Parathyroid adenoma (tissue), 2 donors: ENCODE measurements at regions not wholly inside any gene's neighbourhood (a gene's known extent, or its start where the extent isn't known, plus 50 kb on each side); places are given as distances from the start of the nearest gene placed in this dataset.

Experiments
- H2AFZ ChIP-seq: fragments of 300-600 bp; sonication (generic); one replicate; pipeline ENCODE4 v1.7.0; 2017; ENCODE audit warnings: antibody characterized with exemption, mild to moderate bottlenecking
- H3K27ac ChIP-seq: fragments of 300-600 bp; sonication (generic); one replicate; pipeline ENCODE4 v1.7.0; 2017
- H3K27me3 ChIP-seq: fragments of 300-600 bp; sonication (generic); one replicate; pipeline ENCODE4 v1.7.0; 2017; ENCODE audit warnings: low read length; ENCODE audit not compliant: control insufficient read depth, insufficient read depth
- H3K36me3 ChIP-seq: fragments of 300-600 bp; sonication (generic); one replicate; pipeline ENCODE4 v1.7.0; 2017; ENCODE audit warnings: low read length; ENCODE audit not compliant: control insufficient read depth, insufficient read depth
- H3K4me1 ChIP-seq: fragments of 300-600 bp; sonication (generic); one replicate; pipeline ENCODE4 v1.7.0; 2017; ENCODE audit warnings: control low read depth
- H3K4me2 ChIP-seq: fragments of 300-600 bp; sonication (generic); one replicate; pipeline ENCODE4 v1.7.0; 2017; ENCODE audit warnings: low read length
- H3K4me3 ChIP-seq: fragments of 300-600 bp; sonication (generic); one replicate; pipeline ENCODE4 v1.7.0; 2017; ENCODE audit warnings: low read depth, low read length
- H3K79me2 ChIP-seq: fragments of 300-600 bp; sonication (generic); one replicate; pipeline ENCODE4 v1.7.0; 2017; ENCODE audit warnings: control low read depth
- H3K9ac ChIP-seq: fragments of 300-600 bp; sonication (generic); one replicate; pipeline ENCODE4 v1.7.0; 2017; ENCODE audit warnings: mild to moderate bottlenecking
- H3K9me3 ChIP-seq: fragments of 300-600 bp; sonication (generic); one replicate; pipeline ENCODE4 v1.7.0; 2017; ENCODE audit warnings: low read length; ENCODE audit not compliant: control insufficient read depth
- CTCF ChIP-seq: fragments of 300-600 bp; sonication (generic); IDR thresholded peaks from one replicate; pipeline ENCODE4 v1.7.0; 2017; ENCODE audit warnings: antibody characterized with exemption, mild to moderate bottlenecking
- donor health status: primary hyperparathyroidism.

- H3K9me3 ChIP-seq, result no peaks in the 10 kb centered on the region
- no peaks in the 10 kb centered on the region for H3K36me3 ChIP-seq
- H3K27me3 ChIP-seq, result peaks cover 8% of the 10 kb centered on the region
- H3K4me1 ChIP-seq, result peaks cover 8% of the 10 kb centered on the region
- H3K4me3 ChIP-seq, result peak overlapping the region; percentile 52
- H3K4me2 ChIP-seq, result peak overlapping the region; percentile 70
- H3K27ac ChIP-seq, result peak overlapping the region; percentile 61
- H2AFZ ChIP-seq, result no peak overlapping the region
- TF ChIP-seq CTCF, result no peak
- H3K79me2 ChIP-seq, result no peaks in the 10 kb centered on the region
- no peak overlapping the region for H3K9ac ChIP-seq
Measured at GRCh38 chr6:105995391-105995865, 90.7 kb upstream of the PRDM1 start.

- no peaks in the 10 kb centered on the region for H3K9me3 ChIP-seq
- peak overlapping the region; percentile 70 for H3K4me2 ChIP-seq
- peaks cover 8% of the 10 kb centered on the region for H3K27me3 ChIP-seq
- no peak for TF ChIP-seq CTCF
- H3K27ac ChIP-seq, result peak overlapping the region; percentile 61
- peak overlapping the region; percentile 52 for H3K4me3 ChIP-seq
- no peak overlapping the region for H3K9ac ChIP-seq
- no peaks in the 10 kb centered on the region for H3K79me2 ChIP-seq
- no peaks in the 10 kb centered on the region for H3K36me3 ChIP-seq
- peak overlapping the region; percentile 45 for H2AFZ ChIP-seq
- peaks cover 8% of the 10 kb centered on the region for H3K4me1 ChIP-seq
Measured at GRCh38 chr6:105994591-105995390, 91.3 kb upstream of the PRDM1 start.

GRCh38 chr6:105994118-105994590, 92.0 kb upstream of the PRDM1 start:
- Histone ChIP-seq H3K36me3 (no peaks in the 10 kb centered on the region), H3K4me3 (peak overlapping the region; percentile 52), H3K79me2 (no peaks in the 10 kb centered on the region), H3K9me3 (no peaks in the 10 kb centered on the region), H3K4me1 (peaks cover 8% of the 10 kb centered on the region), H3K27me3 (peaks cover 8% of the 10 kb centered on the region), H2AFZ (peak overlapping the region; percentile 45), H3K27ac (peak overlapping the region; percentile 61), H3K9ac (no peak overlapping the region), H3K4me2 (peak overlapping the region; percentile 70)
- no peak for TF ChIP-seq CTCF

- Histone ChIP-seq H3K4me3 (peak overlapping the region; percentile 85), H3K27ac (peak overlapping the region; percentile 61), H3K79me2 (no peaks in the 10 kb centered on the region), H3K4me2 (peak overlapping the region; percentile 87), H2AFZ (peak overlapping the region; percentile 45), H3K9me3 (no peaks in the 10 kb centered on the region), H3K4me1 (peaks cover 8% of the 10 kb centered on the region), H3K27me3 (peaks cover 8% of the 10 kb centered on the region), H3K36me3 (no peaks in the 10 kb centered on the region), H3K9ac (no peak overlapping the region)
- TF ChIP-seq CTCF, result no peak
Measured at GRCh38 chr6:105993341-105994117, 92.6 kb upstream of the PRDM1 start.
